Neural progenitor cell (in vitro differentiated cells): ENCODE measurements at regions not wholly inside any gene's neighbourhood (a gene's known extent, or its start where the extent isn't known, plus 50 kb on each side); places are given as distances from the start of the nearest gene placed in this dataset.

Source experiments
- DNase-seq: peaks from one replicate; pipeline ENCODE4 v3.0.0-alpha.2; 2016; ENCODE audit warnings: low spot score
- H2AFZ ChIP-seq: fragments of 200-600 bp; sonication (generic); replicated peaks from 2 replicates; pipeline ENCODE4 v1.6.1; 2016; ENCODE audit warnings: antibody characterized with exemption
- H3F3A ChIP-seq: fragments of 200-600 bp; sonication (generic); 2 replicates; pipeline ENCODE4 v1.6.1; 2016; ENCODE audit warnings: antibody characterized with exemption, low read depth
- H3K27ac ChIP-seq: fragments of 200-600 bp; sonication (generic); 2 replicates; pipeline ENCODE4 v1.5.1; 2016; ENCODE audit warnings: mild to moderate bottlenecking
- H3K27me3 ChIP-seq: fragments of 200-600 bp; sonication (generic); 2 replicates; pipeline ENCODE4 v1.6.1; 2016; ENCODE audit warnings: mild to moderate bottlenecking, moderate library complexity
- H3K36me3 ChIP-seq: fragments of 200-600 bp; sonication (generic); 2 replicates; pipeline ENCODE4 v1.5.1; 2016
- H3K4me1 ChIP-seq: fragments of 200-600 bp; sonication (generic); 2 replicates; pipeline ENCODE4 v1.6.1; 2016; ENCODE audit warnings: mixed run types
- H3K4me2 ChIP-seq: fragments of 200-600 bp; sonication (generic); 2 replicates; pipeline ENCODE4 v1.6.1; 2016
- H3K4me3 ChIP-seq: fragments of 200-600 bp; sonication (generic); 2 replicates; pipeline ENCODE4 v1.5.1; 2016
- H3K79me2 ChIP-seq: fragments of 200-600 bp; sonication (generic); 2 replicates; pipeline ENCODE4 v1.6.1; 2016; ENCODE audit warnings: low read depth
- H3K9ac ChIP-seq: fragments of 200-600 bp; sonication (generic); 2 replicates; pipeline ENCODE4 v1.6.1; 2016
- H3K9me3 ChIP-seq: fragments of 200-600 bp; sonication (generic); 2 replicates; pipeline ENCODE4 v1.5.1; 2016; ENCODE audit warnings: low read depth
- H4K20me1 ChIP-seq: fragments of 200-600 bp; sonication (generic); 2 replicates; pipeline ENCODE4 v1.6.1; 2016; ENCODE audit warnings: low read depth
- H3K27ac Mint-ChIP-seq: 3 replicates; pipeline ENCODE4 v1.8.0; 2021; ENCODE audit warnings: mixed read lengths
- H3K27me3 Mint-ChIP-seq: 2 replicates; pipeline ENCODE4 v1.8.0; 2022; ENCODE audit warnings: low read depth, mild to moderate bottlenecking, inconsistent platforms, moderate library complexity, mixed read lengths; ENCODE audit not compliant: insufficient read depth
- H3K36me3 Mint-ChIP-seq: 3 replicates; pipeline ENCODE4 v1.8.0; 2021; ENCODE audit warnings: mixed read lengths
- H3K4me1 Mint-ChIP-seq: 3 replicates; pipeline ENCODE4 v1.8.0; 2021; ENCODE audit warnings: mixed read lengths
- H3K4me3 Mint-ChIP-seq: 3 replicates; pipeline ENCODE4 v1.8.0; 2021; ENCODE audit warnings: mild to moderate bottlenecking, moderate library complexity, mixed read lengths
- H3K9me3 Mint-ChIP-seq: 3 replicates; pipeline ENCODE4 v1.8.0; 2020; ENCODE audit warnings: mixed read lengths
- CTCF ChIP-seq: fragments of 200-600 bp; sonication (generic); IDR thresholded peaks from 2 replicates; pipeline ENCODE4 v1.5.1; 2017; ENCODE audit warnings: antibody characterized with exemption, mild to moderate bottlenecking
- EZH2 ChIP-seq: fragments of 200-600 bp; sonication (generic); IDR thresholded peaks from 2 replicates; pipeline ENCODE4 v1.6.1; 2017; ENCODE audit warnings: antibody characterized with exemption, mild to moderate bottlenecking, moderate library complexity
- EZH2phosphoT487 ChIP-seq: fragments of 200-600 bp; sonication (generic); IDR thresholded peaks from 2 replicates; pipeline ENCODE4 v1.6.1; 2017; ENCODE audit warnings: antibody characterized with exemption

- no peaks in the 10 kb centered on the region for H3K36me3 Mint-ChIP-seq
- H3K27me3 ChIP-seq: no peaks in the 10 kb centered on the region
- H3K27ac Mint-ChIP-seq: no peak overlapping the region
- H3K36me3 ChIP-seq: no peaks in the 10 kb centered on the region
- H4K20me1 ChIP-seq: no peaks in the 10 kb centered on the region
- no peak overlapping the region for H3K27ac ChIP-seq
- H3K9me3 Mint-ChIP-seq: no peaks in the 10 kb centered on the region
- H3K9me3 ChIP-seq: no peaks in the 10 kb centered on the region
- TF ChIP-seq EZH2phosphoT487: no peak
- no peak for TF ChIP-seq CTCF
- no peaks in the 10 kb centered on the region for H3K79me2 ChIP-seq
- no peak overlapping the region for H3K9ac ChIP-seq
- no peak overlapping the region for H2AFZ ChIP-seq
- DNase-seq: no peak
- peaks cover 2% of the 10 kb centered on the region for H3K27me3 Mint-ChIP-seq
- no peaks in the 10 kb centered on the region for H3F3A ChIP-seq
- H3K4me1 ChIP-seq: no peaks in the 10 kb centered on the region
- no peak overlapping the region for H3K4me3 Mint-ChIP-seq
- no peak overlapping the region for H3K4me3 ChIP-seq
- no peaks in the 10 kb centered on the region for H3K4me1 Mint-ChIP-seq
- H3K4me2 ChIP-seq: no peak overlapping the region
Measured at GRCh38 chr6:85372915-85373270, 77.0 kb upstream of the NT5E start.

- Mint-ChIP-seq H3K36me3 (no peaks in the 10 kb centered on the region), H3K27ac (no peak overlapping the region), H3K9me3 (no peaks in the 10 kb centered on the region), H3K27me3 (peaks cover 2% of the 10 kb centered on the region), H3K4me1 (no peaks in the 10 kb centered on the region), H3K4me3 (no peak overlapping the region)
- no peaks in the 10 kb centered on the region for H3K9me3 ChIP-seq
- H3K4me3 ChIP-seq: no peak overlapping the region
- no peak overlapping the region for H3K27ac ChIP-seq
- H3K36me3 ChIP-seq: no peaks in the 10 kb centered on the region
- H3K4me1 ChIP-seq: no peaks in the 10 kb centered on the region
- H3K79me2 ChIP-seq: no peaks in the 10 kb centered on the region
- TF ChIP-seq EZH2phosphoT487: no peak
- no peak for TF ChIP-seq CTCF
- TF ChIP-seq EZH2: no peak
- no peak overlapping the region for H3K9ac ChIP-seq
- H2AFZ ChIP-seq: no peak overlapping the region
- H3F3A ChIP-seq: no peaks in the 10 kb centered on the region
- no peaks in the 10 kb centered on the region for H4K20me1 ChIP-seq
- no peak for DNase-seq
- H3K4me2 ChIP-seq: no peak overlapping the region
- no peaks in the 10 kb centered on the region for H3K27me3 ChIP-seq
Measured at GRCh38 chr6:85372188-85372914, 77.5 kb upstream of the NT5E start.

- Histone ChIP-seq H3K27me3 (no peaks in the 10 kb centered on the region), H3K36me3 (no peaks in the 10 kb centered on the region), H2AFZ (no peak overlapping the region), H3K9ac (no peak overlapping the region), H3K9me3 (no peaks in the 10 kb centered on the region), H4K20me1 (no peaks in the 10 kb centered on the region), H3K27ac (no peak overlapping the region), H3K79me2 (no peaks in the 10 kb centered on the region), H3F3A (no peaks in the 10 kb centered on the region), H3K4me1 (no peaks in the 10 kb centered on the region), H3K4me2 (no peak overlapping the region), H3K4me3 (no peak overlapping the region)
- Mint-ChIP-seq H3K36me3 (no peaks in the 10 kb centered on the region), H3K9me3 (no peaks in the 10 kb centered on the region), H3K4me1 (no peaks in the 10 kb centered on the region), H3K4me3 (no peak overlapping the region), H3K27ac (no peak overlapping the region), H3K27me3 (peaks cover 2% of the 10 kb centered on the region)
- no peak for TF ChIP-seq CTCF
- TF ChIP-seq EZH2phosphoT487: no peak
- no peak for TF ChIP-seq EZH2
- no peak for DNase-seq
Measured at GRCh38 chr6:85368631-85369030, 81.3 kb upstream of the NT5E start.
